Osteoblast (primary cell): ENCODE measurements at regions not wholly inside any gene's neighbourhood (a gene's known extent, or its start where the extent isn't known, plus 50 kb on each side); places are given as distances from the start of the nearest gene placed in this dataset.

Experiments used
- DNase-seq: peaks from one replicate; pipeline ENCODE4 v3.0.0; 2011; ENCODE audit warnings: low spot score, mixed read lengths; ENCODE audit not compliant: insufficient read length; ENCODE audit errors: missing footprints
- H2AFZ ChIP-seq: 2 replicates; pipeline ENCODE4 v1.6.0; 2011; ENCODE audit warnings: mild to moderate bottlenecking, low read length
- H3K27ac ChIP-seq: 2 replicates; pipeline ENCODE4 v1.5.1; 2011; ENCODE audit warnings: mild to moderate bottlenecking, low read depth, low read length, moderate library complexity
- H3K27me3 ChIP-seq: 2 replicates; pipeline ENCODE4 v1.6.0; 2012; ENCODE audit warnings: mild to moderate bottlenecking, control low read depth, inconsistent platforms, low read length, moderate library complexity; ENCODE audit not compliant: insufficient read depth
- H3K36me3 ChIP-seq: 2 replicates; pipeline ENCODE4 v1.5.1; 2011; ENCODE audit warnings: mild to moderate bottlenecking, low read length, control low read depth, moderate library complexity; ENCODE audit not compliant: insufficient read depth
- H3K4me1 ChIP-seq: 2 replicates; pipeline ENCODE4 v1.5.1; 2011; ENCODE audit warnings: mild to moderate bottlenecking, low read length, control low read depth, moderate library complexity; ENCODE audit not compliant: insufficient read depth
- H3K4me2 ChIP-seq: 2 replicates; pipeline ENCODE4 v1.6.0; 2011; ENCODE audit warnings: mild to moderate bottlenecking, low read length; ENCODE audit not compliant: insufficient read depth
- H3K4me3 ChIP-seq: fragments of 200-600 bp; sonication (generic); 3 replicates; pipeline ENCODE4 v1.5.1; 2012; ENCODE audit warnings: mild to moderate bottlenecking, low read length, inconsistent platforms; ENCODE audit not compliant: insufficient read depth
- H3K79me2 ChIP-seq: 2 replicates; pipeline ENCODE4 v1.6.0; 2012; ENCODE audit warnings: mild to moderate bottlenecking, low read length, control low read depth, inconsistent platforms; ENCODE audit not compliant: insufficient read depth
- H3K9me3 ChIP-seq: 2 replicates; pipeline ENCODE4 v1.5.1; 2011; ENCODE audit warnings: low read depth, low read length, control low read depth
- H4K20me1 ChIP-seq: 2 replicates; pipeline ENCODE4 v1.6.0; 2012; ENCODE audit warnings: mild to moderate bottlenecking, low read length, control low read depth; ENCODE audit not compliant: insufficient read depth
- CTCF ChIP-seq: IDR thresholded peaks from 2 replicates; pipeline ENCODE4 v1.5.1; 2011; ENCODE audit warnings: mild to moderate bottlenecking, low read depth, low read length, moderate library complexity; ENCODE audit errors: extremely low read depth

GRCh38 chr7:21028599-21028998 lies 241.9 kb upstream of the SP8 start:
- Histone ChIP-seq H4K20me1 (no peaks in the 10 kb centered on the region), H3K4me1 (no peaks in the 10 kb centered on the region), H3K4me3 (no peak overlapping the region), H3K27ac (no peak overlapping the region), H3K27me3 (no peaks in the 10 kb centered on the region), H3K9me3 (no peaks in the 10 kb centered on the region), H3K79me2 (no peaks in the 10 kb centered on the region), H3K4me2 (no peak overlapping the region), H2AFZ (no peak overlapping the region), H3K36me3 (no peaks in the 10 kb centered on the region)
- no peak for TF ChIP-seq CTCF
- no peak for DNase-seq

- Histone ChIP-seq H3K36me3 (no peaks in the 10 kb centered on the region), H3K9me3 (no peaks in the 10 kb centered on the region), H3K79me2 (no peaks in the 10 kb centered on the region), H3K27me3 (no peaks in the 10 kb centered on the region), H3K4me1 (no peaks in the 10 kb centered on the region), H3K4me3 (no peak overlapping the region), H4K20me1 (no peaks in the 10 kb centered on the region), H3K27ac (no peak overlapping the region), H3K4me2 (no peak overlapping the region), H2AFZ (no peak overlapping the region)
- no peak for DNase-seq
- no peak for TF ChIP-seq CTCF
Observed at GRCh38 chr7:21029006-21029405, 242.3 kb upstream of the SP8 start.

DNA sequence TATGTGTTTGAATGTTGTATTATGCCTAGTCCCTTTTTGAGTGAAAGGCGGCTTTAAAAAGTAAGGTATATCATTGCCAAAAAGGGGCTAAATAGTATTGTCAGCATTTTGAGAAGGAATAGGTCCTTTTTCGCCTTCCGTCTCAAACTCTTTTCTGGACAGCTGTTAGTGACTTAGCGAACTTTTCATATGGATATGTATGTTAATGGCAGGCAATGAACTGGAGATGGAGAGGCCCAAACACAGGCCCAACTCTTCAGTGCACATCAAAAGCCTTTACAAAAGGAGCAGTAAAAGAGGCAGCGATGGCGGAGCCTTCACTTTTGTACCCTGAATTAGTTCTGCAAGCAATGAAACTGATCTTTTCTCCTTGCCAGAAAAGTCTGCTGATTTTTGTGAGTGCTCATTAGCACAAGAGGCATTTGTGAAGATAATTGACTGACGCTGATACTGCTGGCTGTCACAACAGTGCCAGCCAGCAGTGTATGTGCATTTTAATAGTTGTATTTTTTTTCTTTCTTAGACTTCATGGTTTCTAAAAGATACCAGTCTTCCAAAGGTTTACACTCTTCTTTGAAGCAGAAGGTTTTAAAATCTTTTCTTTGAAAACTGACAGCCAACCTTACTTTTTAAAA lies 243.7 kb upstream of the SP8 start:
- H3K9me3 ChIP-seq: no peaks in the 10 kb centered on the region
- no peak overlapping the region for H3K4me2 ChIP-seq
- H3K27me3 ChIP-seq: no peaks in the 10 kb centered on the region
- H2AFZ ChIP-seq: no peak overlapping the region
- H3K36me3 ChIP-seq: no peaks in the 10 kb centered on the region
- H3K27ac ChIP-seq: no peak overlapping the region
- no peaks in the 10 kb centered on the region for H4K20me1 ChIP-seq
- no peaks in the 10 kb centered on the region for H3K79me2 ChIP-seq
- no peaks in the 10 kb centered on the region for H3K4me1 ChIP-seq
- no peak for TF ChIP-seq CTCF
- no peak for DNase-seq
- no peak overlapping the region for H3K4me3 ChIP-seq

DNA sequence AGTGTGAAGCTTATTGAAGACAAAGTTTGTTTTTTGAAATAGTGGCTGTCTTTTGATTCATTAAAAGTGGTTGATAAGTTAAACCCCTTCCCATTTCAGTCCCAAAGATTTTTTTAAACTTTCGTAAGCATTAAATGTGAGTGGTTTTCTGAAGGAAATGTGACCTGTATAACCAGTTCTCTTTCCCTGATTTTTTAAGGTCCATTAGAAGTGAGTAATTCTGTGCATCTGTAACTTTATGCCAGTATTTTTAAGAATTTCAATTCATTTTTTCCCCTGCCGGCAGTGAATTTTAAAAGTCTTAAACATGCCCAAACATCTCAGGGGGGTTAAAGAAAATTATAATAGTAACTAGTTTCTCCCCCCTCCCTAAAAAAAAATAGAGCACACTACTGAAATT lies 254.6 kb upstream of the SP8 start:
- Histone ChIP-seq H3K4me3 (no peak overlapping the region), H3K4me2 (no peak overlapping the region), H3K4me1 (no peaks in the 10 kb centered on the region), H3K36me3 (no peaks in the 10 kb centered on the region), H3K79me2 (no peaks in the 10 kb centered on the region), H3K9me3 (no peaks in the 10 kb centered on the region), H2AFZ (no peak overlapping the region), H4K20me1 (no peaks in the 10 kb centered on the region), H3K27ac (no peak overlapping the region), H3K27me3 (no peaks in the 10 kb centered on the region)
- no peak for TF ChIP-seq CTCF
- DNase-seq: no peak
